Suprapubic skin (tissue), 4 donors: ENCODE measurements at regions not wholly inside any gene's neighbourhood (a gene's known extent, or its start where the extent isn't known, plus 50 kb on each side); places are given as distances from the start of the nearest gene placed in this dataset.

Source experiments
- DNase-seq, 2 donors: peaks; one replicate each; pipeline ENCODE4 v3.0.0-alpha.2; 2019; ENCODE audit warnings: low spot score in 2 of 2
- H3K27ac ChIP-seq: fragments of 200-600 bp; sonication (generic); one replicate; pipeline ENCODE4 v1.5.1; 2019
- H3K27me3 ChIP-seq: fragments of 200-600 bp; sonication (generic); one replicate; pipeline ENCODE4 v1.5.1; 2019
- H3K36me3 ChIP-seq: fragments of 200-600 bp; sonication (generic); one replicate; pipeline ENCODE4 v1.5.1; 2019
- H3K4me1 ChIP-seq: fragments of 200-600 bp; sonication (generic); one replicate; pipeline ENCODE4 v1.5.1; 2019
- H3K4me3 ChIP-seq: fragments of 200-600 bp; sonication (generic); one replicate; pipeline ENCODE4 v1.5.1; 2019; ENCODE audit warnings: mild to moderate bottlenecking
- H3K9me3 ChIP-seq: fragments of 200-600 bp; sonication (generic); one replicate; pipeline ENCODE4 v1.5.1; 2019
- CTCF ChIP-seq, 2 donors: fragments of 200-600 bp in 1 of 2; fragments of 450-650 bp in 1 of 2; sonication (generic) in 1 of 2; IDR thresholded peaks; one replicate each; pipeline ENCODE4 v1.5.1; 2016 to 2019; ENCODE audit warnings: antibody characterized with exemption in 2 of 2, mild to moderate bottlenecking in 1 of 2, moderate library complexity in 1 of 2
- EP300 ChIP-seq: sonication (generic); formaldehyde crosslinking; IDR thresholded peaks from one replicate; pipeline ENCODE4 v1.6.1; 2017; ENCODE audit warnings: antibody characterized with exemption
- POLR2A ChIP-seq, 2 donors: fragments of 450-650 bp; IDR thresholded peaks; one replicate each; pipeline ENCODE4 v1.6.1; 2017; ENCODE audit warnings: antibody characterized with exemption in 2 of 2, mild to moderate bottlenecking in 2 of 2, moderate library complexity in 2 of 2
- POLR2AphosphoS5 ChIP-seq, 3 donors: sonication (generic); formaldehyde crosslinking; IDR thresholded peaks; one replicate each; pipeline ENCODE4 v1.6.1; 2017; ENCODE audit warnings: antibody characterized with exemption in 3 of 3
- WGBS: methylation state at CpG from one replicate; pipeline ENCODE4 v1.1.5; 2018; 5-methylcytosine and 5-hydroxymethylcytosine counted together

- H3K36me3 ChIP-seq = no peaks in the 10 kb centered on the region
- WGBS = 90% methylated on average over 15 of the region's 15 CpGs
- peaks cover 13% of the 10 kb centered on the region for H3K4me1 ChIP-seq
Measured at GRCh38 chr9:96082516-96083232, 207.2 kb downstream of the ERCC6L2 start.

GRCh38 chr9:96080364-96080763 lies 204.9 kb downstream of the ERCC6L2 start:
- H3K4me1 ChIP-seq = peaks cover 13% of the 10 kb centered on the region
- 32% methylated on average over 7 of the region's 8 CpGs for WGBS
- no peaks in the 10 kb centered on the region for H3K9me3 ChIP-seq
- no peaks in the 10 kb centered on the region for H3K36me3 ChIP-seq
- no peak overlapping the region for H3K4me3 ChIP-seq
- TF ChIP-seq POLR2AphosphoS5 (IDR thresholded peaks at IDR 0.05) (no peak), CTCF (IDR thresholded peaks at IDR 0.05) (no peak)
- H3K27ac ChIP-seq = no peak overlapping the region
- H3K27me3 ChIP-seq = peaks cover 15% of the 10 kb centered on the region
- DNase-seq = peak in 1 of 2 donors; percentile 35

More at GRCh38 chr9:96082516-96083232, 207.2 kb downstream of the ERCC6L2 start:
- no peak for TF ChIP-seq POLR2AphosphoS5 (IDR thresholded peaks at IDR 0.05)
- DNase-seq = peak in 1 of 2 donors; percentile 49
- Histone ChIP-seq H3K27me3 (peaks cover 28% of the 10 kb centered on the region), H3K4me3 (no peak overlapping the region), H3K9me3 (no peaks in the 10 kb centered on the region), H3K27ac (no peak overlapping the region)

- DNase-seq = no peak
- no peak for TF ChIP-seq POLR2A (IDR thresholded peaks at IDR 0.05)
- no peak for TF ChIP-seq CTCF (IDR thresholded peaks at IDR 0.05)
- TF ChIP-seq EP300 = no peak
- TF ChIP-seq POLR2AphosphoS5 (IDR thresholded peaks at IDR 0.05) = no peak
- Histone ChIP-seq H3K27me3 (peaks cover 12% of the 10 kb centered on the region), H3K4me3 (no peak overlapping the region), H3K27ac (no peak overlapping the region), H3K9me3 (no peaks in the 10 kb centered on the region), H3K36me3 (no peaks in the 10 kb centered on the region), H3K4me1 (peaks cover 13% of the 10 kb centered on the region)
- WGBS = 48% methylated on average over 6 of the region's 6 CpGs
Measured at GRCh38 chr9:96079779-96080178, 204.3 kb downstream of the ERCC6L2 start.

- DNase-seq = no peak
- no peaks in the 10 kb centered on the region for H3K9me3 ChIP-seq
- H3K36me3 ChIP-seq = no peaks in the 10 kb centered on the region
- peaks cover 13% of the 10 kb centered on the region for H3K4me1 ChIP-seq
- TF ChIP-seq POLR2AphosphoS5 (IDR thresholded peaks at IDR 0.05) = no peak
- no peak for TF ChIP-seq EP300
- no peak for TF ChIP-seq CTCF (IDR thresholded peaks at IDR 0.05)
- no peak for TF ChIP-seq POLR2A (IDR thresholded peaks at IDR 0.05)
- H3K27me3 ChIP-seq = peaks cover 12% of the 10 kb centered on the region
- 63% methylated on average over 4 of the region's 4 CpGs for WGBS
- H3K4me3 ChIP-seq = no peak overlapping the region
- no peak overlapping the region for H3K27ac ChIP-seq
Measured at GRCh38 chr9:96078897-96079490, 203.5 kb downstream of the ERCC6L2 start.

GRCh38 chr9:96075757-96076156 lies 200.3 kb downstream of the ERCC6L2 start:
- H3K4me3 ChIP-seq = no peak overlapping the region
- no peaks in the 10 kb centered on the region for H3K27me3 ChIP-seq
- no peaks in the 10 kb centered on the region for H3K36me3 ChIP-seq
- TF ChIP-seq CTCF (IDR thresholded peaks at IDR 0.05) (no peak), EP300 (no peak), POLR2A (IDR thresholded peaks at IDR 0.05) (no peak), POLR2AphosphoS5 (IDR thresholded peaks at IDR 0.05) (no peak)
- H3K27ac ChIP-seq = no peak overlapping the region
- no peak for DNase-seq
- 95% methylated on average over 5 of the region's 5 CpGs for WGBS
- H3K9me3 ChIP-seq = no peaks in the 10 kb centered on the region
- peaks cover 9% of the 10 kb centered on the region for H3K4me1 ChIP-seq
